Suprapubic skin (tissue), 4 donors: ENCODE measurements at regions not wholly inside any gene's neighbourhood (a gene's known extent, or its start where the extent isn't known, plus 50 kb on each side); places are given as distances from the start of the nearest gene placed in this dataset.

ENCODE experiments used
- CTCF ChIP-seq, 2 donors: fragments of 200-600 bp in 1 of 2; fragments of 450-650 bp in 1 of 2; sonication (generic) in 1 of 2; IDR thresholded peaks; one replicate each; pipeline ENCODE4 v1.5.1; 2016 to 2019; ENCODE audit warnings: antibody characterized with exemption in 2 of 2, mild to moderate bottlenecking in 1 of 2, moderate library complexity in 1 of 2
- POLR2A ChIP-seq, 2 donors: fragments of 450-650 bp; IDR thresholded peaks; one replicate each; pipeline ENCODE4 v1.6.1; 2017; ENCODE audit warnings: antibody characterized with exemption in 2 of 2, mild to moderate bottlenecking in 2 of 2, moderate library complexity in 2 of 2
- POLR2AphosphoS5 ChIP-seq, 3 donors: sonication (generic); formaldehyde crosslinking; IDR thresholded peaks; one replicate each; pipeline ENCODE4 v1.6.1; 2017; ENCODE audit warnings: antibody characterized with exemption in 3 of 3

GRCh38 chr3:159693226-159693625, 295.4 kb upstream of the IL12A start:
- TF ChIP-seq CTCF (IDR thresholded peaks at IDR 0.05) (no peak), POLR2A (IDR thresholded peaks at IDR 0.05) (no peak), POLR2AphosphoS5 (IDR thresholded peaks at IDR 0.05) (no peak)
